ENCODE measurements at regions not wholly inside any gene's neighbourhood (a gene's known extent, or its start where the extent isn't known, plus 50 kb on each side); places are given as distances from the start of the nearest gene placed in this dataset.

- no peak for TF ChIP-seq E2F8 (IDR thresholded peaks at IDR 0.05; ENCODE audit: low read depth, partially characterized antibody)
- TF ChIP-seq REST (IDR thresholded peaks at IDR 0.05; ENCODE audit: low read depth, low read length), result no peak
- no peak for TF ChIP-seq SMAD1 (IDR thresholded peaks at IDR 0.05; ENCODE audit: low read depth, partially characterized antibody)
- no peak for TF ChIP-seq ATF7 (IDR thresholded peaks at IDR 0.05; ENCODE audit: low read depth)
- no peak for TF ChIP-seq ZNF622 (IDR thresholded peaks at IDR 0.05)
- TF ChIP-seq SP1 (IDR thresholded peaks at IDR 0.05; ENCODE audit: low read depth, low read length), result no peak
- TF ChIP-seq SUPT20H (IDR thresholded peaks at IDR 0.05; ENCODE audit: borderline replicate concordance, control insufficient read depth, low read depth, low read length), result no peak
Observed at GRCh38 chr21:32141318-32141633, 137.6 kb downstream of the MIS18A start (continued).
